Loucy (cell line): ENCODE measurements at regions not wholly inside any gene's neighbourhood (a gene's known extent, or its start where the extent isn't known, plus 50 kb on each side); places are given as distances from the start of the nearest gene placed in this dataset.
A peak's percentile ranks its signal among the peaks of the same experiment; 100 is the strongest.

ENCODE experiments used
- H2AFZ ChIP-seq: fragments of 200-600 bp; sonication (generic); 2 replicates; pipeline ENCODE4 v1.6.0; 2016; ENCODE audit warnings: antibody characterized with exemption, mild to moderate bottlenecking, low read length, moderate library complexity
- H3F3A ChIP-seq: fragments of 200-600 bp; 2 replicates; pipeline ENCODE4 v1.6.0; 2016; ENCODE audit warnings: antibody characterized with exemption, low read depth, mild to moderate bottlenecking
- H3K27me3 ChIP-seq: fragments of 200-600 bp; sonication (generic); 2 replicates; pipeline ENCODE4 v1.6.1; 2014; ENCODE audit warnings: low read length, mild to moderate bottlenecking; ENCODE audit not compliant: insufficient read depth, poor library complexity, severe bottlenecking
- H3K36me3 ChIP-seq: fragments of 200-600 bp; sonication (generic); 2 replicates; pipeline ENCODE4 v1.6.1; 2016; ENCODE audit warnings: low read length; ENCODE audit not compliant: insufficient read depth
- H3K4me1 ChIP-seq: fragments of 200-600 bp; sonication (generic); 2 replicates; pipeline ENCODE4 v1.5.1; 2014; ENCODE audit warnings: low read length, mild to moderate bottlenecking; ENCODE audit not compliant: insufficient read depth, poor library complexity, severe bottlenecking
- H3K4me2 ChIP-seq: fragments of 200-600 bp; sonication (generic); 2 replicates; pipeline ENCODE4 v1.6.0; 2014; ENCODE audit warnings: antibody characterized with exemption, low read length, low read depth, mild to moderate bottlenecking; ENCODE audit not compliant: poor library complexity, severe bottlenecking
- H3K4me3 ChIP-seq: fragments of 200-600 bp; sonication (generic); 2 replicates; pipeline ENCODE4 v1.5.1; 2014; ENCODE audit warnings: low read length, mild to moderate bottlenecking, mixed read lengths; ENCODE audit not compliant: poor library complexity, severe bottlenecking
- H3K79me2 ChIP-seq: fragments of 200-600 bp; sonication (generic); 2 replicates; pipeline ENCODE4 v1.6.1; 2014; ENCODE audit warnings: low read length; ENCODE audit not compliant: insufficient read depth
- H3K9ac ChIP-seq: fragments of 200-600 bp; sonication (generic); 2 replicates; pipeline ENCODE4 v1.6.0; 2014; ENCODE audit warnings: mild to moderate bottlenecking, low read depth, low read length, moderate library complexity; ENCODE audit not compliant: poor library complexity, severe bottlenecking
- H3K9me2 ChIP-seq: fragments of 200-600 bp; sonication (generic); replicated peaks from 2 replicates; pipeline ENCODE4 v1.6.1; 2016; ENCODE audit warnings: low read depth, low read length, mixed read lengths
- H3K9me3 ChIP-seq: fragments of 200-600 bp; sonication (generic); 2 replicates; pipeline ENCODE4 v1.6.1; 2014; ENCODE audit warnings: mild to moderate bottlenecking, antibody characterized with exemption, low read length, low read depth; ENCODE audit not compliant: insufficient read depth
- H4K20me1 ChIP-seq: fragments of 200-600 bp; sonication (generic); 2 replicates; pipeline ENCODE4 v1.6.0; 2014; ENCODE audit warnings: antibody characterized with exemption, low read length, mild to moderate bottlenecking; ENCODE audit not compliant: insufficient read depth, poor library complexity, severe bottlenecking
- CTCF ChIP-seq: fragments of 200-600 bp; sonication (generic); conservative IDR thresholded peaks from 2 replicates; pipeline ENCODE4 v1.5.1; 2014; ENCODE audit warnings: mild to moderate bottlenecking, antibody characterized with exemption, low read length
- EZH2phosphoT487 ChIP-seq: fragments of 200-600 bp; IDR thresholded peaks from 2 replicates; pipeline ENCODE4 v1.6.1; 2018; ENCODE audit warnings: antibody characterized with exemption, mild to moderate bottlenecking, moderate library complexity, borderline replicate concordance

GRCh38 chr10:78772986-78773530 is 295.7 kb upstream of the ZMIZ1 start:
- no peak for TF ChIP-seq CTCF
- Histone ChIP-seq H3K9me3 (no peaks in the 10 kb centered on the region), H4K20me1 (no peaks in the 10 kb centered on the region), H3K36me3 (no peaks in the 10 kb centered on the region), H3K4me2 (no peak overlapping the region), H3K9ac (no peak overlapping the region), H3K9me2 (no peaks in the 10 kb centered on the region), H3K4me3 (no peak overlapping the region), H3K4me1 (no peaks in the 10 kb centered on the region), H2AFZ (no peak overlapping the region), H3K79me2 (no peaks in the 10 kb centered on the region), H3F3A (no peaks in the 10 kb centered on the region), H3K27me3 (no peaks in the 10 kb centered on the region)

GRCh38 chr10:78774614-78774998 is 294.2 kb upstream of the ZMIZ1 start:
- TF ChIP-seq CTCF (no peak), EZH2phosphoT487 (no peak)
- H3K9ac ChIP-seq, result no peak overlapping the region
- no peaks in the 10 kb centered on the region for H3F3A ChIP-seq
- H2AFZ ChIP-seq, result no peak overlapping the region
- no peaks in the 10 kb centered on the region for H3K79me2 ChIP-seq
- H3K4me2 ChIP-seq, result no peak overlapping the region
- H3K36me3 ChIP-seq, result no peaks in the 10 kb centered on the region
- H4K20me1 ChIP-seq, result no peaks in the 10 kb centered on the region
- no peaks in the 10 kb centered on the region for H3K4me1 ChIP-seq
- no peak overlapping the region for H3K4me3 ChIP-seq
- no peaks in the 10 kb centered on the region for H3K9me2 ChIP-seq
- H3K9me3 ChIP-seq, result no peaks in the 10 kb centered on the region
- H3K27me3 ChIP-seq, result no peaks in the 10 kb centered on the region

- H3K4me3 ChIP-seq, result no peak overlapping the region
- 0 out of 2 replicates have a peak, but pooled peaks have one; percentile 9 for TF ChIP-seq CTCF
- TF ChIP-seq EZH2phosphoT487, result no peak
- H3K79me2 ChIP-seq, result no peaks in the 10 kb centered on the region
- no peaks in the 10 kb centered on the region for H3K4me1 ChIP-seq
- H2AFZ ChIP-seq, result no peak overlapping the region
- no peak overlapping the region for H3K4me2 ChIP-seq
- no peaks in the 10 kb centered on the region for H3K27me3 ChIP-seq
- no peaks in the 10 kb centered on the region for H3F3A ChIP-seq
- H3K9ac ChIP-seq, result no peak overlapping the region
- no peaks in the 10 kb centered on the region for H3K36me3 ChIP-seq
- H3K9me3 ChIP-seq, result no peaks in the 10 kb centered on the region
- H3K9me2 ChIP-seq, result no peaks in the 10 kb centered on the region
- no peaks in the 10 kb centered on the region for H4K20me1 ChIP-seq
Observed at GRCh38 chr10:78774999-78775711, 293.6 kb upstream of the ZMIZ1 start.
